K562 (cell line): ENCODE measurements at regions not wholly inside any gene's neighbourhood (a gene's known extent, or its start where the extent isn't known, plus 50 kb on each side); places are given as distances from the start of the nearest gene placed in this dataset.

Source experiments
- CSDE1 ChIP-seq, 2 experiments: fragments of 450-650 bp; IDR thresholded peaks; 2 replicates each; pipeline ENCODE4 v1.6.1; 2016; ENCODE audit warnings: mild to moderate bottlenecking in 1 of 2
- ELF4 ChIP-seq: fragments of 450-650 bp; formaldehyde crosslinking; IDR thresholded peaks from 2 replicates; pipeline ENCODE4 v1.4.0; 2022; ENCODE audit warnings: missing genetic modification characterization
- FOSL1 ChIP-seq: fragments of 200-800 bp; sonication (Bioruptor generic); conservative IDR thresholded peaks from 2 replicates; pipeline ENCODE4 v1.6.1; 2016; ENCODE audit warnings: missing genetic modification characterization, missing compliant biosample characterization
- GATAD2A ChIP-seq: fragments of 450-650 bp; IDR thresholded peaks from 2 replicates; pipeline ENCODE4 v1.6.1; 2017
- PTBP1 ChIP-seq: fragments of 200-400 bp; formaldehyde crosslinking; IDR thresholded peaks from 2 replicates; pipeline ENCODE4 v1.6.1; 2017; ENCODE audit warnings: low read depth, low read length
- TF ChIP-seq, protein P1 (sequence below), 2 experiments: IDR thresholded peaks; 2 replicates each; pipeline ENCODE4 v1.6.1; 2011; ENCODE audit warnings: borderline replicate concordance in 1 of 2, control low read depth in 1 of 2, low read depth in 1 of 2, low read length in 1 of 2, mild to moderate bottlenecking in 1 of 2, mixed read lengths in 1 of 2, moderate library complexity in 1 of 2; ENCODE audit not compliant: insufficient read depth in 1 of 2, insufficient read length in 1 of 2, poor library complexity in 1 of 2, severe bottlenecking in 1 of 2; ENCODE audit errors: extremely low read depth in 1 of 2
- TF ChIP-seq, protein P2 (sequence below): fragments of 250-450 bp; sonication (Bioruptor Pico); IDR thresholded peaks from 2 replicates; pipeline ENCODE4 v1.4.0; 2020; ENCODE audit warnings: mild to moderate bottlenecking, moderate library complexity, borderline replicate concordance

DNA sequence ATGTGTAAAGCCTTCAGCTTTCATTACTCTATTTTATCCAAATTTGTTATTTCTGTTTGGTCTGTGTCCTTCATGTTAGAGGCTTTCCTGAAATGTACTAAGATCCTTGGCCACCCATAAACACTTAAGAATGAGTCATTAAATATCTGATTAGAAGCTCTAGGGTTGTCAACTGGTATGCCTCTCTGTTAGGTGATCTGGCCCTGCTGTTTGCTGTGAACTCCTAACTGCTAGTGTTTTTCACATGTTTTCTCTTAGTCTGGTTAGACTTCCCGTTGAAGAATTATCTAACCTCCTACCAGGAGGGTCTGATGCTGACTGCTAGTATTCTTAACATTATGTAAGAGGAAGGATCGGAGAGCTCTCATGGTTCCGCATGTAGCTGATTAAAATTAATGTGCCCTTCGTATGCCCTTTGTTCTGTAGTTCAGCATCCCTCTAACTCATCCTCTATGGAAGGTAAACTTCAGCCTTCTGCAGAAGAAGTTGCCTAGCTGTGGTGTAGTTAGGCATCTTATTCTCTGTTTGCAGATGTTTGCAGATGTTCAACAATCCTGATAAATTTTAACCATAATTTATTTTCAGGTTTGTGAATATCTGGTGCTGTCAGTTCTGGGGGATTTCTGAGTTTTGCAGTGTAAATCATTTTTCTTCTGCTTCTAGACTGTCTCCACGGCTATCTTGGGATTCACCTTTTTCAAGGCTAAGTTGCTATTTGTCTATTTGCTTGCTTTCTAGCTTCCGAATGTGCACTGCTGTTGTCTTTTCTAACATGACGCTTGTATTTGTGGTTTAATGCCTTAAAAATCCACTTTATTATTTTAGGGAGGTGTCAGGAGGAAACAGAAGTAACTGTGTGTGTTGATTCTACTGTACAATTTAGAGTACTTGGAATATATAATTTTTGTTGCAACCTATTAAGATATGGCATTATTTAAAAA is 207.2 kb upstream of the SPRY2 start (continued):
- TF ChIP-seq, protein P1, sequence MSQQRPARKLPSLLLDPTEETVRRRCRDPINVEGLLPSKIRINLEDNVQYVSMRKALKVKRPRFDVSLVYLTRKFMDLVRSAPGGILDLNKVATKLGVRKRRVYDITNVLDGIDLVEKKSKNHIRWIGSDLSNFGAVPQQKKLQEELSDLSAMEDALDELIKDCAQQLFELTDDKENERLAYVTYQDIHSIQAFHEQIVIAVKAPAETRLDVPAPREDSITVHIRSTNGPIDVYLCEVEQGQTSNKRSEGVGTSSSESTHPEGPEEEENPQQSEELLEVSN (IDR thresholded peaks at IDR 0.05; ENCODE audit: borderline replicate concordance in 1 of 2, extremely low read depth in 1 of 2, insufficient read depth in 1 of 2, insufficient read length in 1 of 2, low read depth in 1 of 2, low read length in 1 of 2, poor library complexity in 1 of 2, severe bottlenecking in 1 of 2): no peak
- TF ChIP-seq ELF4 (CRISPR knock-in tag) (no peak), GATAD2A (no peak), FOSL1 (tag) (peak; percentile 90), PTBP1 (no peak), CSDE1 (IDR thresholded peaks at IDR 0.05) (no peak)
- TF ChIP-seq, protein P2, sequence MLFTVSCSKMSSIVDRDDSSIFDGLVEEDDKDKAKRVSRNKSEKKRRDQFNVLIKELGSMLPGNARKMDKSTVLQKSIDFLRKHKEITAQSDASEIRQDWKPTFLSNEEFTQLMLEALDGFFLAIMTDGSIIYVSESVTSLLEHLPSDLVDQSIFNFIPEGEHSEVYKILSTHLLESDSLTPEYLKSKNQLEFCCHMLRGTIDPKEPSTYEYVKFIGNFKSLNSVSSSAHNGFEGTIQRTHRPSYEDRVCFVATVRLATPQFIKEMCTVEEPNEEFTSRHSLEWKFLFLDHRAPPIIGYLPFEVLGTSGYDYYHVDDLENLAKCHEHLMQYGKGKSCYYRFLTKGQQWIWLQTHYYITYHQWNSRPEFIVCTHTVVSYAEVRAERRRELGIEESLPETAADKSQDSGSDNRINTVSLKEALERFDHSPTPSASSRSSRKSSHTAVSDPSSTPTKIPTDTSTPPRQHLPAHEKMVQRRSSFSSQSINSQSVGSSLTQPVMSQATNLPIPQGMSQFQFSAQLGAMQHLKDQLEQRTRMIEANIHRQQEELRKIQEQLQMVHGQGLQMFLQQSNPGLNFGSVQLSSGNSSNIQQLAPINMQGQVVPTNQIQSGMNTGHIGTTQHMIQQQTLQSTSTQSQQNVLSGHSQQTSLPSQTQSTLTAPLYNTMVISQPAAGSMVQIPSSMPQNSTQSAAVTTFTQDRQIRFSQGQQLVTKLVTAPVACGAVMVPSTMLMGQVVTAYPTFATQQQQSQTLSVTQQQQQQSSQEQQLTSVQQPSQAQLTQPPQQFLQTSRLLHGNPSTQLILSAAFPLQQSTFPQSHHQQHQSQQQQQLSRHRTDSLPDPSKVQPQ (CRISPR knock-in tag): no peak
- TF ChIP-seq, all 486 proteins: peak for 7
